ENCODE measurements at regions not wholly inside any gene's neighbourhood (a gene's known extent, or its start where the extent isn't known, plus 50 kb on each side); places are given as distances from the start of the nearest gene placed in this dataset.

- TF ChIP-seq SIN3A (conservative IDR thresholded peaks at IDR 0.05 in 1 of 2, IDR thresholded peaks at IDR 0.05 in 1 of 2; ENCODE audit: low read depth in 1 of 2, low read length in 2 of 2) (no peak), EP300 (IDR thresholded peaks at IDR 0.05; ENCODE audit: borderline replicate concordance in 1 of 2, low read depth in 2 of 2, low read length in 2 of 2) (no peak), CTCF (IDR thresholded peaks at IDR 0.05; ENCODE audit: control extremely low read depth in 1 of 3, insufficient read depth in 1 of 3, low read depth in 1 of 3, low read length in 3 of 3) (no peak), EZH2 (IDR thresholded peaks at IDR 0.05; ENCODE audit: low read depth, low read length, severe bottlenecking) (no peak), POLR2A (IDR thresholded peaks at IDR 0.05; ENCODE audit: control extremely low read depth in 1 of 2, low read depth in 2 of 2, low read length in 2 of 2) (no peak), SP4 (IDR thresholded peaks at IDR 0.05; ENCODE audit: low read length) (no peak), TEAD4 (IDR thresholded peaks at IDR 0.05; ENCODE audit: low read depth, low read length) (no peak)
These were observed 112.6 kb upstream of the PPARGC1A start for GRCh38 chr4:24002330-24002966.
